ENCODE measurements at regions not wholly inside any gene's neighbourhood (a gene's known extent, or its start where the extent isn't known, plus 50 kb on each side); places are given as distances from the start of the nearest gene placed in this dataset.

DNA sequence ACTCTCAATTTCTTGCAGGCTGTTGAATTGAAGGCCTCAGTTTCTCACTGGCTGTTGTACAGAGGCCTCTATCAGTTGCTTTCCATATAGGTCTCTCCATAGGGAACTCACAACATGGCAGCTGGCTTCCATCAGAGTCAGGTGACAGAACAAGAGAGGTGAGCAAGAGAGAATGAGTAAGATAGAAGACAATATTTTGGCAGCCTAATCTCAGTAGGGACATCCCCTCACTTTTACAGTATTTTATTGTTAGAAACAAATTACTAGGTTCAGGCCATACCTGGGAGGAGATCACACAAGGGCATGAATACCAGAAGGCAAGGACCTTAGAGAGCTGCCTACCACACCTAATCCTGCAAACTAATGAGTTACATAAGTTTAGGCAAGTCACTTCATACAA, 162.8 kb downstream of the ATP6V1G3 start:
- Histone ChIP-seq H3K14ac (ENCODE audit: insufficient read depth, low read length) (no peak overlapping the region), H3K23ac (ENCODE audit: insufficient read length, low read depth, low read length) (no peak overlapping the region), H4K5ac (ENCODE audit: insufficient read length, low read depth, low read length) (no peak overlapping the region), H2BK12ac (ENCODE audit: insufficient read length, low read depth, low read length) (no peak overlapping the region), H3K23me2 (ENCODE audit: insufficient read length, low read depth, low read length, poor library complexity, severe bottlenecking) (no peaks in the 10 kb centered on the region), H4K91ac (ENCODE audit: insufficient read length, low read depth, low read length) (no peak overlapping the region), H3K79me1 (ENCODE audit: insufficient read depth, low read depth, low read length, poor library complexity, severe bottlenecking) (no peaks in the 10 kb centered on the region), H2AFZ (ENCODE audit: low read length) (no peak overlapping the region), H4K20me1 (ENCODE audit: control insufficient read depth, insufficient read depth, insufficient read length) (no peaks in the 10 kb centered on the region), H3K56ac (ENCODE audit: insufficient read length, low read depth, low read length) (no peak overlapping the region), H3K4me1 (ENCODE audit: insufficient read depth, low read length) (no peaks in the 10 kb centered on the region), H3K9me3 (ENCODE audit: control insufficient read depth, low read depth, low read length) (no peaks in the 10 kb centered on the region), H2BK20ac (ENCODE audit: low read depth, low read length, poor library complexity, severe bottlenecking) (no peak overlapping the region), H3K79me2 (ENCODE audit: insufficient read depth, low read length) (no peaks in the 10 kb centered on the region), H4K8ac (replicated peaks; ENCODE audit: insufficient read length, low read depth, low read length) (no peak overlapping the region), H3K27ac (ENCODE audit: insufficient read length, low read depth, low read length) (no peak overlapping the region), H2AK5ac (ENCODE audit: insufficient read length, low read length) (no peak overlapping the region), H3K27me3 (ENCODE audit: insufficient read depth, low read length) (no peaks in the 10 kb centered on the region), H2BK120ac (ENCODE audit: low read depth, low read length, poor library complexity, severe bottlenecking) (no peak overlapping the region), H2BK5ac (ENCODE audit: insufficient read length, low read length) (no peak overlapping the region), H3K4me2 (ENCODE audit: insufficient read depth, insufficient read length, low read length) (no peak overlapping the region), H3T11ph (ENCODE audit: low read length) (no peak overlapping the region), H2BK15ac (ENCODE audit: low read depth, low read length) (no peak overlapping the region), H3K4ac (ENCODE audit: low read depth, low read length) (no peak overlapping the region), H3K9ac (ENCODE audit: extremely low read depth, insufficient read length, low read length) (no peak overlapping the region), H3K18ac (ENCODE audit: insufficient read length, low read depth, low read length) (no peak overlapping the region)
- Mint-ChIP-seq H3K27me3 (ENCODE audit: low read depth) (no peaks in the 10 kb centered on the region), H3K9me3 (peaks cover 0 to 4% of the 10 kb centered on the region in 2 experiments; a peak in 1 of 5 replicates), H3K4me3 (no peak overlapping the region), H3K4me1 (no peaks in the 10 kb centered on the region), H3K36me3 (ENCODE audit: insufficient read depth in 1 of 3, low read depth in 3 of 3) (no peaks in the 10 kb centered on the region), H3K27ac (no peak overlapping the region)
- TF ChIP-seq, protein P1, sequence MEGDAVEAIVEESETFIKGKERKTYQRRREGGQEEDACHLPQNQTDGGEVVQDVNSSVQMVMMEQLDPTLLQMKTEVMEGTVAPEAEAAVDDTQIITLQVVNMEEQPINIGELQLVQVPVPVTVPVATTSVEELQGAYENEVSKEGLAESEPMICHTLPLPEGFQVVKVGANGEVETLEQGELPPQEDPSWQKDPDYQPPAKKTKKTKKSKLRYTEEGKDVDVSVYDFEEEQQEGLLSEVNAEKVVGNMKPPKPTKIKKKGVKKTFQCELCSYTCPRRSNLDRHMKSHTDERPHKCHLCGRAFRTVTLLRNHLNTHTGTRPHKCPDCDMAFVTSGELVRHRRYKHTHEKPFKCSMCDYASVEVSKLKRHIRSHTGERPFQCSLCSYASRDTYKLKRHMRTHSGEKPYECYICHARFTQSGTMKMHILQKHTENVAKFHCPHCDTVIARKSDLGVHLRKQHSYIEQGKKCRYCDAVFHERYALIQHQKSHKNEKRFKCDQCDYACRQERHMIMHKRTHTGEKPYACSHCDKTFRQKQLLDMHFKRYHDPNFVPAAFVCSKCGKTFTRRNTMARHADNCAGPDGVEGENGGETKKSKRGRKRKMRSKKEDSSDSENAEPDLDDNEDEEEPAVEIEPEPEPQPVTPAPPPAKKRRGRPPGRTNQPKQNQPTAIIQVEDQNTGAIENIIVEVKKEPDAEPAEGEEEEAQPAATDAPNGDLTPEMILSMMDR (conservative IDR thresholded peaks at IDR 0.05) = no peak
- DNase-seq = no peak
